Endometrium (tissue), 2 donors: ENCODE measurements at regions not wholly inside any gene's neighbourhood (a gene's known extent, or its start where the extent isn't known, plus 50 kb on each side); places are given as distances from the start of the nearest gene placed in this dataset.
"Not testable (repeated sequence)": the region's sequence is repeated elsewhere in the genome, so short reads cannot be mapped to it uniquely, and the experiment has no call there.

Source experiments
- FAIRE-seq: peaks from 2 replicates; lab custom pipeline; 2012; peaks lifted over from hg19 to GRCh38; lab: Jason Lieb, UNC
- donor health status: control.
- donor health status: control.

GRCh38 chrX:138859421-138859820 is 147.9 kb upstream of the FGF13 start:
- no peak for FAIRE-seq

- FAIRE-seq = no peak
Measured at GRCh38 chrX:138858951-138859350, 147.4 kb upstream of the FGF13 start.

- FAIRE-seq = no peak
Measured at GRCh38 chrX:138858438-138858837, 146.9 kb upstream of the FGF13 start.

GRCh38 chrX:138856881-138857604 is 145.5 kb upstream of the FGF13 start:
- FAIRE-seq = no peak

- FAIRE-seq = no peak
Measured at GRCh38 chrX:138853936-138854335, 142.4 kb upstream of the FGF13 start.

GRCh38 chrX:138849521-138849920 is 138.0 kb upstream of the FGF13 start:
- no peak for FAIRE-seq

- no peak for FAIRE-seq
Measured at GRCh38 chrX:138847930-138848329, 136.4 kb upstream of the FGF13 start.

GRCh38 chrX:138845786-138846185 is 134.3 kb upstream of the FGF13 start:
- no peak for FAIRE-seq

- FAIRE-seq = not testable (repeated sequence)
Measured at GRCh38 chrX:138807400-138807799, 95.9 kb upstream of the FGF13 start.

- FAIRE-seq = no peak
Measured at GRCh38 chrX:138794246-138794645, 82.7 kb upstream of the FGF13 start.

GRCh38 chrX:138791551-138791950 is 80.0 kb upstream of the FGF13 start:
- no peak for FAIRE-seq

- FAIRE-seq = no peak
Measured at GRCh38 chrX:138788771-138789170, 77.3 kb upstream of the FGF13 start.

GRCh38 chrX:138778576-138778909 is 67.0 kb upstream of the FGF13 start:
- not testable (repeated sequence) for FAIRE-seq

GRCh38 chrX:138777908-138778575 is 66.5 kb upstream of the FGF13 start:
- not testable (repeated sequence) for FAIRE-seq

- no peak for FAIRE-seq
Measured at GRCh38 chrX:138777230-138777629, 65.7 kb upstream of the FGF13 start.

- FAIRE-seq = no peak
Measured at GRCh38 chrX:138775517-138775916, 64.0 kb upstream of the FGF13 start.

- no peak for FAIRE-seq
Measured at GRCh38 chrX:138771047-138771446, 59.5 kb upstream of the FGF13 start.

GRCh38 chrX:138769918-138770317 is 58.4 kb upstream of the FGF13 start:
- no peak for FAIRE-seq

GRCh38 chrX:138765051-138765450 is 53.5 kb upstream of the FGF13 start:
- FAIRE-seq = no peak

GRCh38 chrX:138763761-138764160 is 52.2 kb upstream of the FGF13 start:
- no peak for FAIRE-seq

- FAIRE-seq = no peak
Measured at GRCh38 chrX:138761380-138761779, 49.9 kb upstream of the FGF13 start.
